DMS53 (cell line): ENCODE measurements at regions not wholly inside any gene's neighbourhood (a gene's known extent, or its start where the extent isn't known, plus 50 kb on each side); places are given as distances from the start of the nearest gene placed in this dataset.
A peak's percentile ranks its signal among the peaks of the same experiment; 100 is the strongest.
"Not testable (repeated sequence)": the region's sequence is repeated elsewhere in the genome, so short reads cannot be mapped to it uniquely, and the experiment has no call there.

Experiments used
- DNase-seq: peaks from one replicate; lab custom pipeline; 2025; lab: John Stamatoyannopoulos, UW

GRCh38 chr2:129912066-129912820 is 67.2 kb upstream of the RAB6C start:
- DNase-seq: no peak

GRCh38 chr2:129912871-129913694 is 66.4 kb upstream of the RAB6C start:
- DNase-seq: no peak

DNA sequence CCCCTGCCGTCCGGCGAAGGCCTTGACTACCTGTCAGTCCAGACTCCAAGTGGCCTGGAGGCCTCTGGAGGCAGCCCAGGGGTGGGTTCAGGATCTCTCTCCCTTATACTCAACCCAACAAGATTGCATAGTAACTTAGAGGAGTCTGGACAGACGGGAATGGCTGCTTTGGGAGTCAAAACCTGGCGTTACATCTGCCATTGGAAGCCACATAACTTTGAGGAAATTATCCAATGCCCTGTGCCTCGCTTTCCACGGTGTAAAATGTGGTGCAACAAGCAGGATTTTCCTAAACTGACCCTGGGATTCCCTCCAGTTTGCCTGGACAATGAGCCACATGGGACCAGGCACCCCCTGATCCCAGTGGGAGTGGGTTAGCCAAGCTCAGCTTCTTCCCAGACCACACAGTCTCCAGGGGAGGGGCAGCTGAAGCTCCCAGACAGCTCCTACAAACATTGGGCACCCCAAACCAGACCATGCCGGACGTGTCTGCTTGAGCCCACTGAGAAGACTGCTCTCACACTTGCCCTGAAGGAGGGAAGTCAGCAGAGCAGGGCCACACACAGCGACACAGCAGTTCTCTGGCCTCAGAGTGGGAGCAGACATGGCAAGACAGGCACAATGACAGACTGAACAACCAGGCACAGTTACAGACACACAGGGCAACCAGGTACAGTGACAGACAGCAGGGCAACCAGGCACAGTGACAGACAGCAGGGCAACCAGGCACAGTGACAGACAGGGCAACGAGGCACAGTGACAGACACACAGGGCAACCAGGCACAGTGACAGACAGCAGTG is 65.6 kb upstream of the RAB6C start:
- no peak for DNase-seq

DNA sequence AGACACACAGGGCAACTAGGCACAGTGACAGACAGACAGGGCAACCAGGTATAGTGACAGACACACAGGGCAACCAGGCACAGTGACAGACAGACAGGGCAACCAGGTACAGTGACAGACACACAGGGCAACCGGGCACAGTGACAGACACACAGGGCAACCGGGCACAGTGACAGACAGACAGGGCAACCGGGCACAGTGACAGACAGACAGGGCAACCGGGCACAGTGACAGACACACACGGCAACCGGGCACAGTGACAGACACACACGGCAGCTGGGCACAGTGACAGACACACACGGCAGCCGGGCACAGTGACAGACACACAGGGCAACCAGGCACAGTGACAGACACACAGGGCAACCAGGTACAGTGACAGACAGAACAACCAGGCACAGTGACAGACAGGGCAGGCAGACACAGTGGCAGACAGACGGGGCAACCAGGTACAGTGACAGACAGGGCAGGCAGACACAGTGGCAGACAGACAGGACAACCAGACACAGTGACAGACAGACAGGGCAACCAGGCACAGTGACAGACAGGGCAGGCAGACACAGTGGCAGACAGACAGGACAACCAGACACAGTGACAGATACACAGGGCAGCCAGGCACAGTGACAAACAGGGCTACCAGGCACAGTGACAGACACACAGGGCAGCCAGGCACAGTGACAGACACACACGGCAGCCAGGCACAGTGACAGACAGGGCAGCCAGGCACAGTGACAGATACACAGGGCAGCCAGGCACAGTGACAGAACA is 64.7 kb upstream of the RAB6C start:
- no peak for DNase-seq

- peak; percentile 30 for DNase-seq
These were observed 64.1 kb upstream of the RAB6C start for GRCh38 chr2:129915303-129915840.

GRCh38 chr2:129918604-129919003 is 60.9 kb upstream of the RAB6C start:
- no peak for DNase-seq

DNA sequence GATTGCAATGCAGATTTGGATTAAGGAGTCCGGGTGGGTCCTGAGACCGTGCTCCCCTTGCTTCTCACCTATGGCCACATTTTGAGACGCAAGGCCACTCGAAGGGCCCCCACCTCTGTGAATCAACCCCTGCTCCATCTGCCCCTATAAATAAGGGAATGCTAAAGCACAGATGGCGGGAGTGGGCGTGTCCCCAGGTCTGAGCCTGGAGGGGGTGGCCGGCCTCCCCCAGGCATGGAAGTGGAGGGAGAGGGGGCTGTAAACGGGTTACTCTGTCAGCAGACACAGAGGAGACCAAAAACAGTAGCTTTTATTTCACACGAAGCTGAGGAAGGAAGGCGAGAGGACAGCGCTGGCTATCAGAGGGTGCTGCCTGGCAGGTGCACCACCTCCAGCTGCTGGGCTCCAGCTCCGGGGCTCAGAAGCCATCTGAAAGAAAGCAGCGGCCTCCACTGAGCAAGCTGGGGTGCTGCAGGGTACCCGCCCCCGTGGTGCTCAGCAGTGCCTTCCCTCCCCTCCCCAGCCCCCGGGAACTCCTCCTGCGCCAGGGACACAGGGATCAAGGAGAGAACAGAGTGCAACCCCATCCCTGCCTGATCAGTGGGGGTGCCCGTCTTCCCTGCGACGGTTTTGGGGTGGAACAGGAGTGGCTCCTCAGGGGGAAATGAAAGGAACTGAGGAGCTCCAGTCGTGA is 56.7 kb upstream of the RAB6C start:
- peak; percentile 59 for DNase-seq

DNA sequence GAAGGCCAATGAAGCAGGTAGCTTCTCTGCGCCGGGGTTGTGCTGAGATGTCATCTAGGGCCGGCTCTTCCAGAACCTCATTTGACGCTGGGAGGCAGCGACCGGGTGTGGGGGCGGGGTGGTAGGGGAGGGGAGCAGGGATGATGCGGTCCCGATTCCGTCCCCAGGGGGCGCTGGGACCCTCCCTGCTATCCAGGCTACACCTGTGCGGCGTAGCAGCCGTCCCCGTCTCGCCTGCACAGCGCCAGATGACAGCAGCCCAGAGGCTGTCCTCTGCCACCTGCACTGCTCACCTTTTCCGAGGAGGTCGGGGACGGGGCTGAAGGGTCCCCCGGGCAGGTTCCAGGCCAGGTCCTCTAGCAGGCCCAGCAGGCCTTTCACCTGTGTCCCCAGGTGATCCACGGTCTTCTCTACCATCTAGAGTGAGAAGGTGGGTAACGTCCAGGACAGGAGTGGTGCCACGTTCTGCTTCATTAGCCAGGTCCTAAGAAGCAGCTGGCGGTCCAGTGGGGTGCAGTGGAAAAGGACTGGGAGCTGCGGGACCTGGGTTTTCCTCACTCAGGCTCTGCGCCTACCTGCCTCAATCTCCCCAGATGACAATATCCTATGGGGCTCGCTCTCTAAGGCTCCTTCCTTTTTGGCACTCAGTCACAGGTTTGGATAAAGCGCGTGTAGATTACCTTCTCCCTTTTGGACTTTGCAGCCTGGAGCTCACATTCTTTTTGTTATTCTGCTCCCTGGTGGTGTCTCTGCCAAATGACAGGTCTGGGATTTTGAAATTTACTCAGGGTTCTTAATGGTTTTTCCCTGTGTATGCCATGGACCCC is 56.0 kb upstream of the RAB6C start:
- DNase-seq: peak; percentile 58

DNA sequence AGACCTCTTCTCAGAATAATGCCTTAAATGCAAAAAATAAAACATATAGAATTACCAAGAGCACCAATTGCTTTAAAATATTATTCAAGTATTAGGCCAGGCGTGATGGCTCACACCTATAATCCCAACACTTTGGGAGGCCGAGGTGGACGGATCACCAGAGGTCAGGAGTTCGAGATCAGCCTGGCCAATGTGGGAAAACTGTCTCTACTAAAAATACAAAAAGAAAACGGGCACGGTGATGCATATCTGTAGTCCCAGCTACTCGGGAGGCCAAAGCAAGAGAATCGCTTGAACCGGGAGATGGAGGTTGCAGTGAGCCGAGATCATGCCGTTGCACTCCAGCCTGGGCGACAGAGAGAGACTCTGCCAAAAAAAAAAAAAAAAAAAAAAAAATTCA is 55.4 kb upstream of the RAB6C start:
- DNase-seq: not testable (repeated sequence)

DNA sequence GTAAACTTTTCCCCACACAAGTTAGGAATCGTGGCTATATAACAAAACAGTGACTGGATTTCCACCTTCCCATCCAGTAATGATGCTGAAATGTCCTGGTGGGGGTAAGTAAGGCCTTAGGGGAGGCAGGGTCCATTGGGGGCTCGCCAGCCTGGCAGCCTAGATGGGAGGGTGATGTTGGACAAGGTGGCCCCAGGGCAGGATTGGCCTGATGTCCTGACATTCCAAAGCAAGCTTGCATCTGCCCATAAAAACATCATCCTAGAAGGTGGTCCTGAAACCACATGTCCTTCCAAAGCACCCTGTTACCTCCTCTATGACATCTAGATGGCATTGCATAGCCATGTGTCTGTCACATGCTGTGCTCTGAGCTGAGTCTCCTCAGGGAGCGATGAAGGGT is 54.1 kb upstream of the RAB6C start:
- DNase-seq: no peak

DNA sequence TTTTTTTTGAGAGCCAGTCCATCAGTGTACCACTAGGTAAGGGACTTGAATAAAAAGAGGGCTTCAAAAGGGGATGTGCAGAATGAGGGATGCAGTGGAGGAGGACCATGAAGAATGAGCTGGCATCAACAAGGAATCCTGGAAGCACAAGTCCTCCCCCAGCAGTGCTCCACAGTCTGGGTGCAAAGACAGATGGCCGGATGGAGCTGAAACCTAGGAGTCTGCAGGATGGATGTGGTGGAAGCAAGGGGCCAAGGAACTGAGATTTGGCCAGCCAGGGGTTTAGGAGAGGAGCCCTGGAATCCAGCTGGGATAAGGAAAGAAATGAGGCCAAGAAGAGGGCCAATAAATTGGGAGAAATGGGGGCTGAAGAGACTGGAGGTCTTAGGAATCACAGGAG is 51.8 kb upstream of the RAB6C start:
- no peak for DNase-seq

GRCh38 chr2:129929321-129930290 is 49.9 kb upstream of the RAB6C start:
- DNase-seq: no peak
